ENCODE measurements at regions not wholly inside any gene's neighbourhood (a gene's known extent, or its start where the extent isn't known, plus 50 kb on each side); places are given as distances from the start of the nearest gene placed in this dataset.

GRCh38 chrX:122579526-122579925 lies 604.6 kb upstream of the GRIA3 start:
- TF ChIP-seq, protein P1, sequence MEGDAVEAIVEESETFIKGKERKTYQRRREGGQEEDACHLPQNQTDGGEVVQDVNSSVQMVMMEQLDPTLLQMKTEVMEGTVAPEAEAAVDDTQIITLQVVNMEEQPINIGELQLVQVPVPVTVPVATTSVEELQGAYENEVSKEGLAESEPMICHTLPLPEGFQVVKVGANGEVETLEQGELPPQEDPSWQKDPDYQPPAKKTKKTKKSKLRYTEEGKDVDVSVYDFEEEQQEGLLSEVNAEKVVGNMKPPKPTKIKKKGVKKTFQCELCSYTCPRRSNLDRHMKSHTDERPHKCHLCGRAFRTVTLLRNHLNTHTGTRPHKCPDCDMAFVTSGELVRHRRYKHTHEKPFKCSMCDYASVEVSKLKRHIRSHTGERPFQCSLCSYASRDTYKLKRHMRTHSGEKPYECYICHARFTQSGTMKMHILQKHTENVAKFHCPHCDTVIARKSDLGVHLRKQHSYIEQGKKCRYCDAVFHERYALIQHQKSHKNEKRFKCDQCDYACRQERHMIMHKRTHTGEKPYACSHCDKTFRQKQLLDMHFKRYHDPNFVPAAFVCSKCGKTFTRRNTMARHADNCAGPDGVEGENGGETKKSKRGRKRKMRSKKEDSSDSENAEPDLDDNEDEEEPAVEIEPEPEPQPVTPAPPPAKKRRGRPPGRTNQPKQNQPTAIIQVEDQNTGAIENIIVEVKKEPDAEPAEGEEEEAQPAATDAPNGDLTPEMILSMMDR (IDR thresholded peaks at IDR 0.05): no peak
- no peak for TF ChIP-seq POLR2A (IDR thresholded peaks at IDR 0.05)
